ENCODE measurements at regions not wholly inside any gene's neighbourhood (a gene's known extent, or its start where the extent isn't known, plus 50 kb on each side); places are given as distances from the start of the nearest gene placed in this dataset.
A peak's percentile ranks its signal among the peaks of the same experiment; 100 is the strongest.

GRCh38 chr15:96771035-96771434, 440.5 kb downstream of the NR2F2 start:
- no CpG with 5 or more reads among the region's 2 CpGs for WGBS, 2 donors (ENCODE audit: extremely low coverage in 2 of 2, insufficient read length in 2 of 2, insufficient replicate concordance in 1 of 2)
- Histone ChIP-seq H3K36me3 (replicated peaks in 1 of 2; ENCODE audit: control insufficient read depth in 2 of 2, insufficient read depth in 2 of 2, low read length in 2 of 2) (no peaks in the 10 kb centered on the region), H3K27ac (replicated peaks; ENCODE audit: low read length) (no peak overlapping the region), H2BK120ac (ENCODE audit: low read depth, low read length) (no peak overlapping the region), H3K18ac (ENCODE audit: low read length) (no peak overlapping the region), H3K4me1 (ENCODE audit: control insufficient read depth in 2 of 2, insufficient read depth in 1 of 2, low read depth in 1 of 2, low read length in 2 of 2) (peaks cover 0 to 13% of the 10 kb centered on the region in 2 donors), H3K9ac (ENCODE audit: low read depth, low read length, poor library complexity) (no peak overlapping the region), H3K14ac (ENCODE audit: low read length) (no peak overlapping the region), H3K4ac (ENCODE audit: low read length) (no peak overlapping the region), H3K4me2 (ENCODE audit: insufficient read depth, low read length, poor library complexity, severe bottlenecking) (no peak overlapping the region), H3K4me3 (ENCODE audit: low read length in 2 of 2) (no peak overlapping the region), H2BK12ac (ENCODE audit: low read length) (no peak overlapping the region), H3K79me1 (ENCODE audit: low read depth, low read length) (no peaks in the 10 kb centered on the region), H3K27me3 (ENCODE audit: control insufficient read depth in 3 of 3, insufficient read depth in 3 of 3, low read depth in 1 of 3, low read length in 3 of 3) (peaks cover 0 to under 1% (median 0%) of the 10 kb centered on the region in 3 experiments), H3K9me3 (replicated peaks in 1 of 2; ENCODE audit: control insufficient read depth in 2 of 2, insufficient read depth in 1 of 2, low read depth in 1 of 2, low read length in 2 of 2) (peaks cover 0 to 1% of the 10 kb centered on the region in 2 donors), H2BK5ac (ENCODE audit: low read length) (no peak overlapping the region), H2BK15ac (ENCODE audit: low read length) (no peak overlapping the region), H2AFZ (ENCODE audit: low read length) (no peak overlapping the region), H2AK5ac (ENCODE audit: low read depth, low read length) (no peak overlapping the region), H4K91ac (ENCODE audit: low read depth, low read length, poor library complexity) (no peak overlapping the region), H3K23ac (ENCODE audit: low read depth, low read length, poor library complexity) (no peak overlapping the region), H4K8ac (ENCODE audit: low read depth, low read length) (no peak overlapping the region)
- DNase-seq (ENCODE audit: low spot score), result no peak

DNA sequence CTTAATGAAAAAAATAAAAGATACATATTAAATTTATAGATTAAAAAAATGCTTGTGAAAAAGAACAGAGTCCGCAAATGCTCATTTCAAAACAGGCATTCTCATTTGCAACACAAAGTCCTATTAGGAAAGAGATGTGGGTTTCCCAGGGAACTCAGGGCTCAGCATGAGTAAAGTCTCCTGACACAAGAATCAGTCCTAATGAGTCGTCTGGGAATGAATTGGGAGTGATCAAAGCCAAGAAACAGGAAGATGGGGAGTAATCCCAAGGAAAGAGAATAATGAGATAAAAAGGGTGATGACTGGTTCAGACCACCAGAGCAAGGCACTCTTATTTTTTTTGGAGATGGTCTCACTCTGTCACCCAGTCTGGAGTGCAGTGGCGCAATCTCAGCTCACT, 443.7 kb downstream of the NR2F2 start:
- H3K4me2 ChIP-seq (ENCODE audit: insufficient read depth, low read length, poor library complexity, severe bottlenecking), result no peak overlapping the region
- no peak overlapping the region for H2AK5ac ChIP-seq (ENCODE audit: low read depth, low read length)
- no peak overlapping the region for H2BK12ac ChIP-seq (ENCODE audit: low read length)
- H3K4me3 ChIP-seq (ENCODE audit: low read length in 2 of 2), result no peak overlapping the region
- no peak overlapping the region for H3K4ac ChIP-seq (ENCODE audit: low read length)
- H2AFZ ChIP-seq (ENCODE audit: low read length), result no peak overlapping the region
- WGBS, 2 donors (ENCODE audit: extremely low coverage in 2 of 2, insufficient read length in 2 of 2, insufficient replicate concordance in 1 of 2), result no CpG with 5 or more reads among the region's 3 CpGs
- H2BK15ac ChIP-seq (ENCODE audit: low read length), result no peak overlapping the region
- H3K9me3 ChIP-seq (replicated peaks in 1 of 2; ENCODE audit: control insufficient read depth in 2 of 2, insufficient read depth in 1 of 2, low read depth in 1 of 2, low read length in 2 of 2), result peaks cover 0 to 4% of the 10 kb centered on the region in 2 donors
- H2BK120ac ChIP-seq (ENCODE audit: low read depth, low read length), result no peak overlapping the region
- H3K23ac ChIP-seq (ENCODE audit: low read depth, low read length, poor library complexity), result no peak overlapping the region
- H3K9ac ChIP-seq (ENCODE audit: low read depth, low read length, poor library complexity), result no peak overlapping the region
- no peak overlapping the region for H2BK5ac ChIP-seq (ENCODE audit: low read length)
- no peaks in the 10 kb centered on the region for H3K79me1 ChIP-seq (ENCODE audit: low read depth, low read length)
- H3K27me3 ChIP-seq (ENCODE audit: control insufficient read depth in 3 of 3, insufficient read depth in 3 of 3, low read depth in 1 of 3, low read length in 3 of 3), result peaks cover 0 to 5% (median 0%) of the 10 kb centered on the region in 3 experiments
- H4K8ac ChIP-seq (ENCODE audit: low read depth, low read length), result no peak overlapping the region
- no peak overlapping the region for H3K18ac ChIP-seq (ENCODE audit: low read length)
- no peak overlapping the region for H4K91ac ChIP-seq (ENCODE audit: low read depth, low read length, poor library complexity)
- DNase-seq (ENCODE audit: low spot score), result no peak
- H3K27ac ChIP-seq (replicated peaks; ENCODE audit: low read length), result no peak overlapping the region
- peaks cover 0 to 13% of the 10 kb centered on the region in 2 donors for H3K4me1 ChIP-seq (ENCODE audit: control insufficient read depth in 2 of 2, insufficient read depth in 1 of 2, low read depth in 1 of 2, low read length in 2 of 2)
- H3K36me3 ChIP-seq (replicated peaks in 1 of 2; ENCODE audit: control insufficient read depth in 2 of 2, insufficient read depth in 2 of 2, low read length in 2 of 2), result no peaks in the 10 kb centered on the region
- no peak overlapping the region for H3K14ac ChIP-seq (ENCODE audit: low read length)

- Histone ChIP-seq H3K27ac (replicated peaks; ENCODE audit: low read length) (no peak overlapping the region), H2AFZ (ENCODE audit: low read length) (no peak overlapping the region), H2BK120ac (ENCODE audit: low read depth, low read length) (no peak overlapping the region), H3K4me3 (ENCODE audit: low read length in 2 of 2) (no peak overlapping the region), H2BK5ac (ENCODE audit: low read length) (no peak overlapping the region), H3K4me2 (ENCODE audit: insufficient read depth, low read length, poor library complexity, severe bottlenecking) (no peak overlapping the region), H4K8ac (ENCODE audit: low read depth, low read length) (no peak overlapping the region), H3K4ac (ENCODE audit: low read length) (no peak overlapping the region), H3K14ac (ENCODE audit: low read length) (no peak overlapping the region), H4K91ac (ENCODE audit: low read depth, low read length, poor library complexity) (no peak overlapping the region), H3K18ac (ENCODE audit: low read length) (peak overlapping the region; percentile 62), H2BK15ac (ENCODE audit: low read length) (no peak overlapping the region), H3K79me1 (ENCODE audit: low read depth, low read length) (no peaks in the 10 kb centered on the region), H3K23ac (ENCODE audit: low read depth, low read length, poor library complexity) (no peak overlapping the region), H3K27me3 (ENCODE audit: control insufficient read depth in 3 of 3, insufficient read depth in 3 of 3, low read depth in 1 of 3, low read length in 3 of 3) (peaks cover 0 to 3% (median 0%) of the 10 kb centered on the region in 3 experiments), H3K36me3 (replicated peaks in 1 of 2; ENCODE audit: control insufficient read depth in 2 of 2, insufficient read depth in 2 of 2, low read length in 2 of 2) (no peaks in the 10 kb centered on the region), H3K4me1 (ENCODE audit: control insufficient read depth in 2 of 2, insufficient read depth in 1 of 2, low read depth in 1 of 2, low read length in 2 of 2) (peaks cover 0 to 3% of the 10 kb centered on the region in 2 donors), H2BK12ac (ENCODE audit: low read length) (no peak overlapping the region), H2AK5ac (ENCODE audit: low read depth, low read length) (no peak overlapping the region), H3K9ac (ENCODE audit: low read depth, low read length, poor library complexity) (no peak overlapping the region), H3K9me3 (replicated peaks in 1 of 2; ENCODE audit: control insufficient read depth in 2 of 2, insufficient read depth in 1 of 2, low read depth in 1 of 2, low read length in 2 of 2) (no peaks in the 10 kb centered on the region)
- DNase-seq (ENCODE audit: low spot score), result no peak
- no CpG with 5 or more reads among the region's 3 CpGs for WGBS, 2 donors (ENCODE audit: extremely low coverage in 2 of 2, insufficient read length in 2 of 2, insufficient replicate concordance in 1 of 2)
Measured at GRCh38 chr15:96783746-96784145, 453.2 kb downstream of the NR2F2 start.

GRCh38 chr15:96790004-96790403, 459.5 kb downstream of the NR2F2 start:
- no peak overlapping the region for H2AK5ac ChIP-seq (ENCODE audit: low read depth, low read length)
- no peak overlapping the region for H3K18ac ChIP-seq (ENCODE audit: low read length)
- H3K4me2 ChIP-seq (ENCODE audit: insufficient read depth, low read length, poor library complexity, severe bottlenecking), result no peak overlapping the region
- H4K91ac ChIP-seq (ENCODE audit: low read depth, low read length, poor library complexity), result no peak overlapping the region
- no peaks in the 10 kb centered on the region for H3K79me1 ChIP-seq (ENCODE audit: low read depth, low read length)
- H2BK15ac ChIP-seq (ENCODE audit: low read length), result no peak overlapping the region
- no peak overlapping the region for H2AFZ ChIP-seq (ENCODE audit: low read length)
- no peak overlapping the region for H2BK12ac ChIP-seq (ENCODE audit: low read length)
- no peak overlapping the region for H3K27ac ChIP-seq (replicated peaks; ENCODE audit: low read length)
- H3K4me1 ChIP-seq (ENCODE audit: control insufficient read depth in 2 of 2, insufficient read depth in 1 of 2, low read depth in 1 of 2, low read length in 2 of 2), result peaks cover 0 to 3% of the 10 kb centered on the region in 2 donors
- no peak overlapping the region for H3K9ac ChIP-seq (ENCODE audit: low read depth, low read length, poor library complexity)
- H2BK120ac ChIP-seq (ENCODE audit: low read depth, low read length), result no peak overlapping the region
- WGBS, 2 donors (ENCODE audit: extremely low coverage in 2 of 2, insufficient read length in 2 of 2, insufficient replicate concordance in 1 of 2), result no CpG with 5 or more reads among the region's 2 CpGs
- H2BK5ac ChIP-seq (ENCODE audit: low read length), result no peak overlapping the region
- H3K9me3 ChIP-seq (replicated peaks in 1 of 2; ENCODE audit: control insufficient read depth in 2 of 2, insufficient read depth in 1 of 2, low read depth in 1 of 2, low read length in 2 of 2), result no peaks in the 10 kb centered on the region
- H3K27me3 ChIP-seq (ENCODE audit: control insufficient read depth in 3 of 3, insufficient read depth in 3 of 3, low read depth in 1 of 3, low read length in 3 of 3), result no peaks in the 10 kb centered on the region
- H3K36me3 ChIP-seq (replicated peaks in 1 of 2; ENCODE audit: control insufficient read depth in 2 of 2, insufficient read depth in 2 of 2, low read length in 2 of 2), result no peaks in the 10 kb centered on the region
- H3K4me3 ChIP-seq (ENCODE audit: low read length in 2 of 2), result no peak overlapping the region
- H4K8ac ChIP-seq (ENCODE audit: low read depth, low read length), result no peak overlapping the region
- no peak overlapping the region for H3K23ac ChIP-seq (ENCODE audit: low read depth, low read length, poor library complexity)
- no peak overlapping the region for H3K14ac ChIP-seq (ENCODE audit: low read length)
- DNase-seq (ENCODE audit: low spot score), result no peak
- H3K4ac ChIP-seq (ENCODE audit: low read length), result no peak overlapping the region
